KG1 (cell line): ENCODE measurements at regions not wholly inside any gene's neighbourhood (a gene's known extent, or its start where the extent isn't known, plus 50 kb on each side); places are given as distances from the start of the nearest gene placed in this dataset.

Experiments used
- DNase-seq: peaks from one replicate; lab custom pipeline; 2025; lab: John Stamatoyannopoulos, UW

DNA sequence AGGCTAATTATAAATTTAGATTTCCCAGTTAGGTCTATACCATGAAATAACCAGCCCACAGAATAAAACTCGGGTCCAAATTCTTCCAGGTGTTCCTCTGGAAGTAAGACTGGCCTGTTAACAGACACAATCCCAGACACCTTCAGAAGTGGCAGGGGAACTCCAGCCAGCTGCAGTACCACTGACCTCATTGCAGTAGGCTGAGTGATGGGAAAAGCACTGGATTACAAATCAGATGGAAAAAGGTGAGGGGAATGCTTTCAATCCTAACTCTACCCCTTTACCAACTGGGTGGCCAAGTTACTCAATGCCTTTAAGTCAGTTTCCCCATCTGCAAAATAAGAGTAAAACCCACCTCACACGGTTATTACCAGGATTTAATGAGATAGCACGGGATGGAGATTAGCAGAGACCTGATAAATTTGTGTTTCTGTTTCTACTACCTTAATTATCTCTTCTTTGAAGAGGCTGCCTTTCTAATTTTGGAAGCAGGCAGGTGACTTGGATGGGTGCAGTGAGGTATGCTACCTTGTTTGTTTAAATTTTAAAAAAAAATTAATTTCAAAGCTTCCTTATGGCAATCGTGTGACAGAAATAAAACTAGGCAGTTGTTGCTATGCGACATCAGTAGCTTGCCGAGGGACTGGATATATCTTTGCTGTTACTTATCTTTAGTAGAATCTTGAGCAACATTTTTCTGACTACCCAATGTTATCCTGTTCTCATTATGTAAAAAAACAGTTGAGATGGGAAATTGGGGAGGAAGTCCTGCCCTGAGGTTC lies 167.3 kb upstream of the GRIN2B start:
- no peak for DNase-seq

GRCh38 chr12:14153803-14154202 lies 172.4 kb upstream of the GRIN2B start:
- no peak for DNase-seq

DNA sequence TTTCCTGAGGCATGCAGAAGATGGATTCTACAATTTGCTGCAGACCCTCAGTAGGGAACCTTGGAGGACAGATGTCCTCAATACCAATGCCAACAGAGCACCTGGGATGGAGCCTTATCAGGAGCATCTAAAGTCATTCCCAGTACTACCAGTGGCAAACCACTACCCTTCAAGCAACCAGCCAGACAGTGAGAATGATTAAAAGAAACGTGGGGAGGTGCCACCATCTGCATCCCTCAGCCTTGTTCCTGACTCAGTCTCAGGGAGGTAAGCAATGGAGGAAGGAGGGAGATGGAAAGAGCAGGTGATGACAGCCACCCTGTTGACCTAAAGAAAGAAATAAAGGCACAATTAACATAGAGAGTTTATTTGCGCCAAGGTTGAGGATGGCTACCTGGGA lies 175.2 kb upstream of the GRIN2B start:
- DNase-seq, result no peak

GRCh38 chr12:14157088-14157747 lies 175.8 kb upstream of the GRIN2B start:
- DNase-seq, result no peak

DNA sequence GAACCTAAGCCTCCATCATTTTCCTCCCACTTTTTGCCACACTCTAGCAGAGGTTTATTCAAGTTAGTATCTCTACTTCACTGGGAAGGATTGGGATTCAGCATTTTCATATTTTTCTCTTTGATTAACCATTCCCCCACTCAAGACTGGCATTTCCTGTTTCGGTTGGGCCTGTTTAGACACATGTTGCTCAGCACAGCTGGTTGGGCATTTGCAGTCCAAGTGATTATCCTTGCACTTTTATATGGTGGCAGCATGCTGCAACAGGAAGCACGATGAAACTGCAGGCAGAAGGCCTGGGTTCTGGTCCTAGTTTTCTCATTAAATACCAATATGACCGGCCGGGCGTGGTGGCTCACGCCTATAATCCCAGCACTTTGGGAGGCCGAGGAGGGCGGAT lies 182.9 kb upstream of the GRIN2B start:
- no peak for DNase-seq

- no peak for DNase-seq
Observed at GRCh38 chr12:14167005-14167628, 185.7 kb upstream of the GRIN2B start.

GRCh38 chr12:14169281-14169680 lies 187.9 kb upstream of the GRIN2B start:
- DNase-seq, result no peak

GRCh38 chr12:14171106-14171505 lies 189.7 kb upstream of the GRIN2B start:
- DNase-seq, result no peak

DNA sequence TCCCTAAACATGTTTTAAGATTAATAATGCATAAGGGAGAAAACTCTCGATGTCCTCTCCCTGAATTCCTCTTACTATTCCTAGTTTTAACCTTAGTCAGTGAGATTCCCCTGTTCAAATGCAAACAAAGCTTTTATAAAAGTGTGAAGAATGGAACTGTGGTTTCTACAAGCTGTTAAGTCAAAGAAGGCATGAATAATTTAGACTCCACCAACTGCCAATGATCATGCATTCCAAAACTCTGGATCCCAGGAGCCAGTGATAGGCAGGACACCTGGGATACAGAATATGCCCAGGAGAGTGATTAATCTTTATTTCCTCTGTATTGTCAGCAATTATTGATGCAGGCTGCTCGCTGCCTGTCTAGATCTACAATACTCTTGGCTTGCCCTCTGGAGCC lies 190.3 kb upstream of the ATF7IP start:
- no peak for DNase-seq

GRCh38 chr12:14185427-14186192 lies 179.9 kb upstream of the ATF7IP start:
- no peak for DNase-seq

GRCh38 chr12:14186193-14186502 lies 179.3 kb upstream of the ATF7IP start:
- DNase-seq, result no peak

GRCh38 chr12:14187002-14187401 lies 178.5 kb upstream of the ATF7IP start:
- no peak for DNase-seq

DNA sequence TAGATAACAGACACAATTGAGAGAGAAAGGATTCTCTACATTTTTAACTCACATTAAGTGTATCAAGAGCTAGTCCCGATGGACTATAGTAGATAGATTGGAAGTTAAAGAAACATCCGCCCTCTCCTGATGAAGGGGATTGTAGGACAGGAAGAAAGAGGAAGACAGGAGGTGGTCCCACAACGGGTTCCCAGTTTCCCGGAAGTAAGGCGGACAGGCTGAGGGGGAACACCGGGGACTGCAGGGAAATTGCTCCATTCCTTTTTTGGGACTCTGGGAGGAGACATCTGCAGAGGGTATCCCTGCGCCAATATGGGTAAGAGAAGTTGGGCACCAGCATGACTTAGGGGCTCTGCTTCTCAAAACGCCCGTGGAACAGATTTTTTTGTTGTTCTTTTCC lies 177.5 kb upstream of the ATF7IP start:
- DNase-seq, result no peak

- no peak for DNase-seq
Observed at GRCh38 chr12:14188744-14189143, 176.7 kb upstream of the ATF7IP start.

- no peak for DNase-seq
Observed at GRCh38 chr12:14190694-14191093, 174.8 kb upstream of the ATF7IP start.

GRCh38 chr12:14191612-14192011 lies 173.9 kb upstream of the ATF7IP start:
- DNase-seq, result no peak

- no peak for DNase-seq
Observed at GRCh38 chr12:14193639-14194038, 171.8 kb upstream of the ATF7IP start.

DNA sequence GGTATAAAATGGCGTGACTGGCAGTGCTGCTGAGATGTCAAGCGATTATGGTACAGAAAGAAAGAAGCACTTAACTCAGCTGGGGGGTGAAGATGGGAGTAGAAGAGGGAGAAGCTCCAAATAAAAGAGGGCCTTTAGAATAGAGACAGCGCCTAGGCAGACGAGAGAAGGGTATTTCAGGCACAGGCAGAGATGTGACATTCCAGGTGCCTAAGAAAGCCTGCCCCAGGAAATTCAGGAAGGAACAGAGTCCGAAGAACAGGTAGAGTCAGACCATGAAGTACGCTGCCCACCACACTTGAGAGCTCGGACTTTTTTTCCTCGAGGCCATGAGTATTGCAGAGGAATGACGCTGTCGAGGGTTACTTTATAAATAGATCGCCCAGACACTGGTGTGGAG lies 170.9 kb upstream of the ATF7IP start:
- DNase-seq, result no peak

GRCh38 chr12:14199455-14200198 lies 165.9 kb upstream of the ATF7IP start:
- DNase-seq, result no peak

GRCh38 chr12:14200598-14200997 lies 164.9 kb upstream of the ATF7IP start:
- DNase-seq, result no peak

GRCh38 chr12:14201291-14201690 lies 164.2 kb upstream of the ATF7IP start:
- DNase-seq, result no peak
